T-helper 1 cell treated with Interleukin-12 subunit alpha and Interleukin-12 subunit beta and Interleukin-4 antibody, amounts not matched to agents 30 ng/mL and 1 ng/mL, for 36 hours (primary cell): ENCODE measurements at regions not wholly inside any gene's neighbourhood (a gene's known extent, or its start where the extent isn't known, plus 50 kb on each side); places are given as distances from the start of the nearest gene placed in this dataset.

Source experiments
- intact Hi-C: fragments of 100-400 bp; cut with micrococcal nuclease; formaldehyde crosslinking; loops from one replicate; pipeline ENCODE4 v1.15.1; 2024

GRCh38 chr5:97400537-97400936 lies 217.5 kb upstream of the RIOK2 start:
- intact Hi-C loops, result no loop called here

DNA sequence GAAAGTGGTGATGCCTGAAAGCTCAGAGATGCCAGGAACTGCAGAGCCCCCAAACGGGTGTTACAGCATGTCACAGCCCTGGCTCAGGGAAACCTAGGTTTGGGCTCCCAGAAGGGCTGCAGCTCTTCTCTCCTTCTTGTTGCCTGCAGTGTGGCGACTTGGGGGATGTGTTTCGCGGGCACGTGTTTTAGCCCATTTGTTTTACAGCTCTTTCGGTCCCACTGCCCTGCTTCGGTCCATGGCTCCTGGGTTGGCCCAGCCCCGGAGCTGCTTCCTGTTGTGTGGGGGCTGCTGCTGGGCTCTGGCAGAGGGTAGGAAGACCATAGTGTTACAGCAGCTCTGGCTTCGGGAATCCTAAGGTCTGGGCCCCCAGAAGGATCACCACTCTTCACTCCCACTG lies 222.9 kb upstream of the RIOK2 start:
- intact Hi-C loops, result no loop called here

- intact Hi-C loops, result no loop called here
Observed at GRCh38 chr5:97406946-97407676, 224.1 kb upstream of the RIOK2 start.

DNA sequence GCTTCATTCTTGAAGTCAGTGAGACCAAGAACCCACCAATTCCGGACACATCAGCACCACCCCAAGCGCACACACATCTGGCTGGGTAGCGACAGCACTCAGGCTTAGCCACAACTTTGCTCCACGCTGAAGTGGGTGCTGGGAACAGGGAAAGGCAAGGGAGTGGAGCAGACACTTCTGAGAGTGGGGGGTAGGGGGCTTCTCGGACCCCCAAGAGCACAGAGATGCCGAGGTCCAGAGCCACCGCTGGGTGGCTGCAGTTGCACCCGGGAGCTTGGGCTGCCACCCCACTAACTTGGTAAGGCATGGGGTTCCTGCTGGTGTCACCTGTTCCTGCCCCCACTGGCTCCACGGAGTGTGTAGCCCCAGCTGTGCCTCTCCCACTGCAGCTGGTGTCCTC lies 225.3 kb upstream of the RIOK2 start:
- intact Hi-C loops, result no loop called here

- intact Hi-C loops, result no loop called here
Observed at GRCh38 chr5:97412959-97413358, 229.9 kb upstream of the RIOK2 start.

- intact Hi-C loops, result no loop called here
Observed at GRCh38 chr5:97417986-97418385, 234.9 kb upstream of the RIOK2 start.

- intact Hi-C loops, result no loop called here
Observed at GRCh38 chr5:97418462-97418861, 235.4 kb upstream of the RIOK2 start.

- intact Hi-C loops, result no loop called here
Observed at GRCh38 chr5:97420646-97421045, 237.6 kb upstream of the RIOK2 start.

DNA sequence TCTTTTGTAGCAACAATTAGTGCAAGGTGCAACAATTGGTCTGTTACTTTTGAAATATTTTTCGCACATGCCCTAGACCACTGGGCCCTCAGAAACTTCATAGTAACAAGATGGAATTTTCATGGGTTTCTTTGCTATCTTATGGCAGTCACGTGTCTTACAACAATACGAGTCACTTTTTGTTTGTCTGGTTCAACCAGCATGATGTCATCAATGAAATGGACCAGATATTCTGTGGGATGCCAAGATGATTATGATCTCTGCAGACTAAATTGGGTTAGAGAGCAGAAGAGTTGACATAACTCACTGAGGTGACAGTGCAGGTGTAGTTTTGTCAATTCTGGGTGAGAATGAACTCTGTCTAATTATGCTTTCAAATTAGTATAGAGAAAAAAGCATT lies 239.6 kb upstream of the RIOK2 start:
- intact Hi-C loops, result no loop called here

- intact Hi-C loops, result no loop called here
Observed at GRCh38 chr5:97425511-97425910, 242.5 kb upstream of the RIOK2 start.

DNA sequence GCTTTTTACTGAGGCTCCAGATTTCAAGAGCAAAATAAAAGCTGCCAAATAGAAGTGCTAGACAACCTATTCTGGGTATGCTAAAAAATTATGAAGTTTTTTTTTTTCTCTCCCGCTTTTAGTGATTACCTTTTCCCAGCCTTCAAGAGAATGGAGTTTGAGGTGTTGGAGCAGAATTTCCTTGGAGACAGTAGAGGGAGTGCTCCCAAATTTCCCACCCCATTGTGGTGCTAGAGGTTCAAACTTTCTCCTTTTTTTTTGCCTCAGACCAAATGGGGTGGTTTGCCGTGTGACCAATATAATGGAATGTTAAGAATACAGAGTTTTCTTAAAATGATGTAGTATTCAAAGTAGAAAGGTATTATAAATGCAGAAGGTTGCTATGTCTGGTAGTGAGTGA lies 244.2 kb upstream of the RIOK2 start:
- intact Hi-C loops, result no loop called here

DNA sequence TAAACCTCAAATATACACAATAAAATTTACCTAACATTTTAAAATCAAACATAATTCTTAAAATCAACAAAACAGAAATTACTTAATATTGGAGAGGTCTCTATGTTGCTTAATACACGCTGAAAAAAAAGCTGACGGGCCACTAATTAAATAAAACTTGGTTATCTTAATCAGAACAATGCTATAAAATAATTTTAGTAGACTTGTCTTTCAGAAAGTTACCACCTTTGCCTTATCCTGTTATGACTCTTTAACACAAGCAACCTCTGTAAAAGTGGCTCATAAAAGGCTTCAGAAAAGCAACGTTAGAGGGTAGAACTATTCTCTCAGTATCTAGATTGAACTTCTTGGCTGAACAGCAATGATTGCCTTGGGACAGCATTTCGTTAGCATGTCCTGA lies 251.0 kb upstream of the RIOK2 start:
- intact Hi-C loops, result no loop called here

DNA sequence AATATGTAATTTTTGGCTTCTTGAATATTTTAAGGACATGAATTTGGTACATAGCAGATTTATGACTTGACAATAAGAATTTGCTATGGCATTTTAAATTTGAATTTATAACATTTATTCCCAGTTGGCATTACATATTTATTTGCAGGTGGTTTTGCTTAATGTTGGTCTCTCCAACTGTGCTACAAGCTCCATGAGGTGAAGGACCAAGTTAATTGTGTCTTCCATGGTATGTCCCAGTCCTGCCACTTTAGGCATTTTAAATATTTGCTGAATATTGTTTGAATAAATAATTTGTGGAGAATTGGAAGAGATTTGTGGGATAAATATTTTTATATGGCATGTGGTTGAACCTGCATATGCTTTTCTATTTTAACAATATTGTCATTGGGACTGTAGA lies 253.4 kb upstream of the RIOK2 start:
- intact Hi-C loops, result no loop called here

DNA sequence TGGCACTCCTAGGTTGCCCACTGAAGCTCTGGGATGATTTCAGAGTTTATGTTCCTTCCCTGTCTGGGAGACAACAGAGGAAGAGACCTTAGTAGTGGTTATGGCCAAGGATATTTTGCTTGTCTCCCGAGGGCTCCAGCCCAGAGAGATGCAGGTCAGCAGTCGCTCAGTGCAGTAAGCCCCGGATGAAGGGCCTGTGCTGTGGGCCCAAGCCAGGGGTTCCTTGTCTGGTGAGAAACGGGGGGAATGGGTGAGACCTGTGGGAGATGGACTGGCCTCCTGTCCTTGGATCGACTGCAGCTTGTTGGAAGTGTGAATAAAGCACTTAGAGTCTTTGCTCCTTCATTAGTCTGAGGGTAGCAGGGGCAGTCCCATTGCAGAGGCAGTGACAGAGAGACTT lies 260.7 kb upstream of the RIOK2 start:
- intact Hi-C loops, result no loop called here

DNA sequence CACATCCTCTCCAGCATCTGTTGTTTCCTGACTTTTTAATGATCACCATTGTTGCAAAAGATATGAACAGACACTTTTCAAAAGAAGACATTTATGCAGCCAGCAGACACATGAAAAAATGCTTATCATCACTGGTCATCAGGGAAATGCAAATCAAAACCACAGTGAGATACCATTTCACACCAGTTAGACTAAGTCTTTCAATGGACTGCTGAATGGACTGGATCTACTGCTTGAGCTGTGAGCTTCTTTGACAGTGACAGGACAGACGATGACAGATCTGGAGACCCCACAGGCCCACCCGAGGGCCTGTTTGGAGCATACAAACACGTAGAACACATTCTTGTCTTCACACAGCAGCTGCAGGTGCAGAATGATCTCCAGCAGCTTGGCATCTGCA lies 266.1 kb upstream of the RIOK2 start:
- intact Hi-C loops, result no loop called here

DNA sequence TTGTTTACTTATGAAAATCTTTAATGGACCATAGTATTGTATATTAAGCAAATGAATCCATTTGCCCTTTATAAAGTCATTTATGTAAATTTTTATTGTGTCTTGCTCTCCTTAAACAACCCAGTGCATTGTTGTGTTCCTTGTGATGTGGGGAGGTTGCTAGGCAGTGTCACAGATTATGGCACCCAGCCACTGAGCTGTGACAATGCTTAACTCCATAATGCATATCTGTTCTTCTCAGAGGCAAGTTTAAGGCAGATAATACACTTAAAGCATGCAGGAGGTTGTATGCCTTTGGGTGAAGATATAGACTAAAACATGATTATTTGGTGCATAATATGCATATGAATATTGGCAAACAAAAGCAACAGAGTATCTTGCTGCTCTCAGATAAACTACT lies 269.6 kb upstream of the RIOK2 start:
- intact Hi-C loops, result no loop called here

GRCh38 chr5:97453263-97453662 lies 270.2 kb upstream of the RIOK2 start:
- intact Hi-C loops, result no loop called here

- intact Hi-C loops, result no loop called here
Observed at GRCh38 chr5:97454015-97454414, 271.0 kb upstream of the RIOK2 start.

GRCh38 chr5:97455996-97456395 lies 272.9 kb upstream of the RIOK2 start:
- intact Hi-C loops, result no loop called here

DNA sequence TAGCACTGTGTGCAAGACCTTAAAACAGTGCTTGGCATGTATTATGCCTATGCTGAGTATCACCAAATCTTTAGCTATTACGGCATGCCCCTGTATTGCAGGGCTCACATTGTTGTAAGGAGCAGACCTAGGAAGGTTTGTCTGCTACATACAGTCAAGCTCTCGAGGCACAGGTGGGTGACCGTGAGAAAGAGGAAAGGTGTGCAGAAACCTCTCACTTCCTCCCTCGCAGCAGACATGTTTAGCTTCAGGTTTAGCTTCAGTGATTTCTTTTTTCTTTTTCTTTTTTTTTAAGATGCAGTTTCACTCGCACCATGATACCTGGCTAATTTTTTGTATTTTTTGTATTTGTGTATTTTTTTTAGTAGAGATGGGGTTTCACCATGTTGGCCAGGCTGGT lies 275.8 kb upstream of the RIOK2 start:
- intact Hi-C loops, result no loop called here

DNA sequence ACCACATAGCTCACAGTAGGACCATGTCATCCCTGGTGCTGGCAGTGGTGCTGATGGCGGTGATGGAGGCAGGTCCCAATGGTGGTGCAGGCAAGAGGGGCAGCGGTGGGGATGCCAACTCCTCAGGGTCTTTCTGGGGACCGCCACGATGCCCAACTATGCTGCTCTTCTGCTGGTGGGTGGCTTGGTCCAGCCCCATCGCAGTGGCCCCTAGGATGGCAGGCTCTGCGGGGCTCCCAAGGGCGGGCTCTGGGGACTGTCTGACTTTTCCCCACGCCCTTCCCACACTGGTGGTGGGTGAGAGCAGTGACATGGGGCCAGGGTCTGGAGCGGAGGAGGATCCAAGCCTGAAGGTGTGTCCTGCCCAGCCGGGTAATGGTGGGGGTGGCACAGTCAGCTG lies 288.9 kb upstream of the RIOK2 start:
- intact Hi-C loops, result no loop called here

- intact Hi-C loops, result no loop called here
Observed at GRCh38 chr5:97475847-97476246, 292.8 kb upstream of the RIOK2 start.

DNA sequence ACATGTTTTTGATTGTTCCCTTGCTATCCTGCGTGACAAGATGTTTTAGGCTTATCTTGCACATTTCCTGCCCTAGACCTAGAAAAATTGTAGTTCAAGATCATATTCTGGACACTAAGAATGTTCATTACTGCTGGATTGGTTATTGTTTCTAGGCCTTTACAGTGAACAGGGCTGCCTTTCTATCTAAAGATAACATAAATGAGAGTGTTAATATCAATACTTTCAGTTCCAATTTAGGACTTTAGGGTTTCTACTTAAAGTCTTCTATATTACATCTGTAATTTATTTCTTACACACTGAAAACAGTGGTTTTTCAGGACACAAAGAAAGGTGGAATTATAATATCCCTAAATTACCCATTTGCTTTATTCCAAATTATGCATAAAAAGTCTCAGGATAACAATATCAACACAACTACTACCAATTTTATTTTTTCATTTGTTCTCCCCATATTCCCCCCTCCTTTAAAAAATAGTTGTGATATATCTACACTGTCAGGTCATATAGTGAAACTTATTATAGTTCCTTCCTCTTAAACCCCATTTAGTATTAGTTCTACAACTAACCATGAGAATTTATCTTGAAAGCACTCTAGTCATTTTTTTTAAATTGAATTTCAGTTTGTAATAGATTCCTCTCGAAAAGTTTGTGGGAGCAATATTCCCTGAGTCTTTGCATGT lies 293.9 kb upstream of the RIOK2 start:
- intact Hi-C loops, result no loop called here
